OCI-LY1 (cell line): ENCODE measurements at regions not wholly inside any gene's neighbourhood (a gene's known extent, or its start where the extent isn't known, plus 50 kb on each side); places are given as distances from the start of the nearest gene placed in this dataset.

ENCODE experiments used
- H2AFZ ChIP-seq: fragments of 200-600 bp; sonication (generic), shearing (Covaris generic); 2 replicates; pipeline ENCODE4 v1.6.0; 2014; ENCODE audit warnings: antibody characterized with exemption, mild to moderate bottlenecking, low read length
- H3F3A ChIP-seq: fragments of 200-600 bp; sonication (generic), shearing (Covaris generic); 2 replicates; pipeline ENCODE4 v1.6.0; 2014; ENCODE audit warnings: mild to moderate bottlenecking, antibody characterized with exemption, low read length, moderate library complexity; ENCODE audit not compliant: insufficient read depth
- H3K27ac ChIP-seq: fragments of 200-600 bp; sonication (generic); 2 replicates; pipeline ENCODE4 v1.5.1; 2014; ENCODE audit warnings: low read length, mixed run types, mild to moderate bottlenecking, low read depth; ENCODE audit not compliant: poor library complexity, severe bottlenecking
- H3K27me3 ChIP-seq: fragments of 200-600 bp; sonication (generic); 2 replicates; pipeline ENCODE4 v1.6.0; 2014; ENCODE audit warnings: antibody characterized with exemption, mild to moderate bottlenecking, low read length, moderate library complexity; ENCODE audit not compliant: insufficient read depth
- H3K36me3 ChIP-seq: fragments of 200-600 bp; sonication (generic); 2 replicates; pipeline ENCODE4 v1.6.1; 2014; ENCODE audit warnings: mild to moderate bottlenecking, antibody characterized with exemption, low read length, moderate library complexity, mixed read lengths; ENCODE audit not compliant: insufficient read depth
- H3K4me1 ChIP-seq: fragments of 200-600 bp; sonication (generic); 2 replicates; pipeline ENCODE4 v1.5.1; 2014; ENCODE audit warnings: mild to moderate bottlenecking, low read length, moderate library complexity; ENCODE audit not compliant: insufficient read depth, severe bottlenecking
- H3K4me2 ChIP-seq: fragments of 200-600 bp; sonication (generic), shearing (Covaris generic); 2 replicates; pipeline ENCODE4 v1.6.1; 2014; ENCODE audit warnings: low read length
- H3K4me3 ChIP-seq: fragments of 200-600 bp; sonication (generic); 2 replicates; pipeline ENCODE4 v1.5.1; 2014; ENCODE audit warnings: low read length, low read depth, mild to moderate bottlenecking, mixed read lengths; ENCODE audit not compliant: poor library complexity, severe bottlenecking
- H3K79me2 ChIP-seq: fragments of 200-600 bp; shearing (Covaris generic); 2 replicates; pipeline ENCODE4 v1.6.1; 2016; ENCODE audit warnings: mixed run types, low read length, mixed read lengths; ENCODE audit not compliant: insufficient read depth
- H3K9ac ChIP-seq: fragments of 200-600 bp; sonication (generic), shearing (Covaris generic); 2 replicates; pipeline ENCODE4 v1.6.1; 2014; ENCODE audit warnings: mild to moderate bottlenecking, low read length, mixed read lengths
- H3K9me2 ChIP-seq: fragments of 200-600 bp; sonication (generic), shearing (Covaris generic); 2 replicates; pipeline ENCODE4 v1.6.1; 2014; ENCODE audit warnings: low read depth, mild to moderate bottlenecking, low read length, mixed read lengths
- H3K9me3 ChIP-seq: fragments of 200-600 bp; shearing (Covaris generic); 2 replicates; pipeline ENCODE4 v1.6.1; 2014; ENCODE audit warnings: low read length, mixed read lengths
- H4K20me1 ChIP-seq: fragments of 200-600 bp; sonication (generic), shearing (Covaris generic); 2 replicates; pipeline ENCODE4 v1.6.0; 2016; ENCODE audit warnings: mild to moderate bottlenecking, low read length; ENCODE audit not compliant: insufficient read depth
- EZH2 ChIP-seq: fragments of 200-600 bp; sonication (generic), shearing (Covaris generic); IDR thresholded peaks from 2 replicates; pipeline ENCODE4 v1.8.0; 2017; ENCODE audit warnings: borderline replicate concordance, mixed run types, mild to moderate bottlenecking, antibody characterized with exemption, low read length, moderate library complexity, mixed read lengths
- TF ChIP-seq, protein P1 (sequence below): fragments of 200-600 bp; sonication (generic), shearing (Covaris generic); IDR thresholded peaks from 2 replicates; pipeline ENCODE4 v1.5.1; 2017; ENCODE audit warnings: mild to moderate bottlenecking, antibody characterized with exemption, low read length, moderate library complexity, mixed read lengths

DNA sequence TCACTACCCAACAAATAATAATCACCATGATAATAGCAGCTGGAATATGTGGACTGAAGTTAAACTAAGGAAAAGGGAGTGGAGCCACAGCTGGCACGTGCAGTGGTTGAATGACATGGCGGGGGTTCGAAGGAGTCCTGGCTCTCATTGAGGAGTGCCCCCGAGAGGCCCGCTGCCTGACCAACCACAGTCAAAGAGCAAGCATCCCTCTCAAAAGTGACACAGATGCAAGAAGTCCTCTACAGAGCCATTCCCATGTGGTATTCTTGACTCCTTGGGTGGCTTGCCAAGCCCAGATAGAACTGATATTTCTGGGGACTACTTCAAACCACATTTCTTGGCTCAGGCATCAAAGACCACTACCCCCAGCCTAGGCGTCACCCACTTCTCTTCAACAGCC is 405.1 kb downstream of the TNS1 start:
- no peaks in the 10 kb centered on the region for H3K9me2 ChIP-seq
- H3K79me2 ChIP-seq: no peaks in the 10 kb centered on the region
- no peak for TF ChIP-seq EZH2
- TF ChIP-seq, protein P1, sequence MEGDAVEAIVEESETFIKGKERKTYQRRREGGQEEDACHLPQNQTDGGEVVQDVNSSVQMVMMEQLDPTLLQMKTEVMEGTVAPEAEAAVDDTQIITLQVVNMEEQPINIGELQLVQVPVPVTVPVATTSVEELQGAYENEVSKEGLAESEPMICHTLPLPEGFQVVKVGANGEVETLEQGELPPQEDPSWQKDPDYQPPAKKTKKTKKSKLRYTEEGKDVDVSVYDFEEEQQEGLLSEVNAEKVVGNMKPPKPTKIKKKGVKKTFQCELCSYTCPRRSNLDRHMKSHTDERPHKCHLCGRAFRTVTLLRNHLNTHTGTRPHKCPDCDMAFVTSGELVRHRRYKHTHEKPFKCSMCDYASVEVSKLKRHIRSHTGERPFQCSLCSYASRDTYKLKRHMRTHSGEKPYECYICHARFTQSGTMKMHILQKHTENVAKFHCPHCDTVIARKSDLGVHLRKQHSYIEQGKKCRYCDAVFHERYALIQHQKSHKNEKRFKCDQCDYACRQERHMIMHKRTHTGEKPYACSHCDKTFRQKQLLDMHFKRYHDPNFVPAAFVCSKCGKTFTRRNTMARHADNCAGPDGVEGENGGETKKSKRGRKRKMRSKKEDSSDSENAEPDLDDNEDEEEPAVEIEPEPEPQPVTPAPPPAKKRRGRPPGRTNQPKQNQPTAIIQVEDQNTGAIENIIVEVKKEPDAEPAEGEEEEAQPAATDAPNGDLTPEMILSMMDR: no peak
- no peaks in the 10 kb centered on the region for H4K20me1 ChIP-seq
- no peak overlapping the region for H3K4me3 ChIP-seq
- H3K27ac ChIP-seq: no peak overlapping the region
- H3K27me3 ChIP-seq: no peaks in the 10 kb centered on the region
- H3F3A ChIP-seq: no peaks in the 10 kb centered on the region
- no peaks in the 10 kb centered on the region for H3K9me3 ChIP-seq
- H3K4me1 ChIP-seq: no peaks in the 10 kb centered on the region
- no peak overlapping the region for H2AFZ ChIP-seq
- H3K36me3 ChIP-seq: no peaks in the 10 kb centered on the region
- no peak overlapping the region for H3K9ac ChIP-seq
- H3K4me2 ChIP-seq: no peak overlapping the region

DNA sequence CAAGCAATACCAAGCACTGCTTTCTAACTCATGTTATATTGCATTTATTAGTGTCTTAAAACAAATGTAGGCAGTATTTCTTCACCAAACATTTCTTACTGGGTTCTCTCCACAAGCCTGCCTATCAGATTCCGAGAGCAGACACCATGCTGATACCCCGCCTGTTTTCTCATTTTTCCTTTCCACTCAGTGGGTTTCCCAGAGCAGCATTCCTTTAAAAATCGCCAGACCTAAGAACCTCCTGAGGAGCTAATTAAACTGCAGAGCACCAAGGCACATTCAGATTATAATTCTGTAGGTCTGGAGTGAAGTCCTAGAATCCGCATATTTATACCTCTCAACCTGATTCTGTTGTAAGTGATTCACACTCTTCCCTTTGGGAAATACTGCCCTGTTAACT is 405.6 kb downstream of the TNS1 start:
- H3K9me3 ChIP-seq: no peaks in the 10 kb centered on the region
- no peaks in the 10 kb centered on the region for H3K27me3 ChIP-seq
- H3F3A ChIP-seq: no peaks in the 10 kb centered on the region
- H3K4me3 ChIP-seq: no peak overlapping the region
- H3K36me3 ChIP-seq: no peaks in the 10 kb centered on the region
- H3K27ac ChIP-seq: no peak overlapping the region
- no peak overlapping the region for H3K9ac ChIP-seq
- no peaks in the 10 kb centered on the region for H3K9me2 ChIP-seq
- TF ChIP-seq, protein P1: no peak
- TF ChIP-seq EZH2: no peak
- no peaks in the 10 kb centered on the region for H3K79me2 ChIP-seq
- no peaks in the 10 kb centered on the region for H3K4me1 ChIP-seq
- H3K4me2 ChIP-seq: no peak overlapping the region
- H4K20me1 ChIP-seq: no peaks in the 10 kb centered on the region
- H2AFZ ChIP-seq: no peak overlapping the region

DNA sequence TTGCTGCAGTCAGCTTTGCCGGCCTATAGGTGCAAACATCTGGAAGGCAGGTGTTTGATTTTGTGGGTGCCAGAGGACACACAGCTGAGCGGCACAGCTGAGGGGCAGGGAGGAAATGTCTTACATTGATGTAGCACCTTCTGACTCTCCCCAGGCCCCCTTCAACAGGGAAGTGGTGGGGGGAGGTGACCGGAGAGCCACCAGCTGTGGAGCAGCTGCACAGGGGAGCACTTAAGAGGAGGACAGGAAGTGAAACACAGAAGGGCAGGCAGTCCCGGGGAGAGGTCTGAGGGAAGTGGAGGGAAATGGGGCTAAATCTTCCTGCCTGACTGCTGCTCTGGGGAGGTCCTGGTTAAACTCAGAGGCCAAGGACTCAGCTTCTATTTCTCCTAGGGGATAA is 409.1 kb downstream of the TNS1 start:
- H3K9ac ChIP-seq: no peak overlapping the region
- no peaks in the 10 kb centered on the region for H3K79me2 ChIP-seq
- TF ChIP-seq, protein P1: no peak
- TF ChIP-seq EZH2: no peak
- H3K9me3 ChIP-seq: no peaks in the 10 kb centered on the region
- H3K4me1 ChIP-seq: no peaks in the 10 kb centered on the region
- no peaks in the 10 kb centered on the region for H4K20me1 ChIP-seq
- H3K27me3 ChIP-seq: no peaks in the 10 kb centered on the region
- no peak overlapping the region for H3K4me2 ChIP-seq
- H3K36me3 ChIP-seq: no peaks in the 10 kb centered on the region
- no peaks in the 10 kb centered on the region for H3K9me2 ChIP-seq
- no peak overlapping the region for H2AFZ ChIP-seq
- no peaks in the 10 kb centered on the region for H3F3A ChIP-seq
- H3K27ac ChIP-seq: no peak overlapping the region
- H3K4me3 ChIP-seq: no peak overlapping the region
